Epithelial cell of proximal tubule (primary cell): ENCODE measurements at regions not wholly inside any gene's neighbourhood (a gene's known extent, or its start where the extent isn't known, plus 50 kb on each side); places are given as distances from the start of the nearest gene placed in this dataset.
"Not testable (repeated sequence)": the region's sequence is repeated elsewhere in the genome, so short reads cannot be mapped to it uniquely, and the experiment has no call there.

ENCODE experiments used
- DNase-seq: peaks from one replicate; pipeline ENCODE4 v3.0.0-alpha.2; 2011; ENCODE audit warnings: low read depth
- H3K4me3 ChIP-seq: 2 replicates; pipeline ENCODE4 v1.5.1; 2011; ENCODE audit warnings: low read depth, mild to moderate bottlenecking, low read length
- CTCF ChIP-seq: conservative IDR thresholded peaks from 2 replicates; pipeline ENCODE4 v1.5.1; 2012; ENCODE audit warnings: low read depth, mild to moderate bottlenecking, low read length

DNA sequence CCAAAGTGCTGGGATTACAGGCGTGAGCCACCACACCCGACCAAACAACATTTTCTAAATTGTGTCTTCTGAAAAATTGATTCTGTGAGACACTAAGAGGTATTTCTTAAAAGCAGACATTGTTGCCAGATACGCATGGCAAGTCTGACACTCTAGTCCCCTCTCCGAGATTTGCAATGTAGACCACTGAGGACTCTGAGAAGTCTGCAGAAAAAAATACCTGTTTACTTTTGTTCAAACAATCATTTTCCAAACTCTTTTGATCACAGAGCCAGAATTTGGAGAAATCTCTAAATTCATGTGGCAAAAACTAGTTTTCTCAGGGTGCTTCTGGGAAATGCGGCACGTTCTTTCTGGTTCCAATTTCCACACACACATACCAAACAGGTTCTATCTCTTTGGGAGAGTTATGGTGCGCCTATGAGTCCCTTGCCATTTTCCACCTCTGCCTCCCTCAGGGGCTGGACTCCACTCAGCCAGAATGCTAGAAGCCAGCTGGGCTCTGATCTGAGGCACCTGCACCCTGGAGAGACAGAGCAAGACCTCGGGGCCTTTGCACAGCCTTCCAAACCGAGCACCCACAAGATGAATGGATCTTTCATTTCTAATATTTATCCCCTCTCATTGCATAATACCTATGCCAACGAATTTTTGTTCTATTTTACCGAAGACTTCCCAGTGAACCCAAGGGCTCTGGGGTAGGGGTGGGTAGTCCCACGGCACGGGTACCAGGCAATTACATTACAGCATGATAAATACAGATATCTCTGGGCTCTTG, 152.7 kb downstream of the MYCN start:
- TF ChIP-seq CTCF = no peak
- DNase-seq = no peak
- H3K4me3 ChIP-seq = no peak overlapping the region

DNA sequence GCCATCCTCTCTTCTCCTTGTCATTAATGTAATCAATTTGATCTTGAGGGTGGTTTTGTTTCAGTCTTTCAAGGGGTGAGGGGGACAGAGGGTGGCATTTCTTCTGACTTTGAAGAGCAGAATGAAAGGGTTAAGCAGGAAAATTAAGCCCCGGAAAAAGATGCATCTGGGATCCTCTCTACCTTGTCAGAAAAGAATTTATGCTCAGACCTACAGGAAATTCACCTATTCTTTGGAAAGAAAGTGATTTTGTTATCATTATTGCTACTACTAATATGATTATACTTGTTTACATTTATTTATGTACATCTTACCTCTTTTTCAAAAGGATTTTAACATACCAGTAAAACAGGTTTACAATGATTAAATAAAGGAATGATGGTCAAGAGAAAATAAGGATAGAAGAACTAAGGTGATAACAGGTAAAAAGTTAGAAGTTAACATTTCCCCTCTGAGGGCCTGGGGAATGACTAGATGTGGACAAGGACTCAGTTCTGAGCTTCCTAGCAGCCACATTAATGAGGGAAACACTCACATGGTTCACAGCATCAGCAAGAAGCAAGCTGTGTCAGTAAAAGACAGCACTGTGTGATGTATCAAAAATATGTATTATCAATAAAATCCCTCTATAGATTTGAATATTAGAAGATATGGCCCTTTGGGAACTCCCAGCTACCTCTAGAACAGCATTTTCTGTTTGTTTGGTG, 151.4 kb downstream of the MYCN start:
- DNase-seq = no peak
- no peak overlapping the region for H3K4me3 ChIP-seq
- no peak for TF ChIP-seq CTCF

- DNase-seq = no peak
- no peak for TF ChIP-seq CTCF
- no peak overlapping the region for H3K4me3 ChIP-seq
Observed at GRCh38 chr2:16090650-16091575, 150.6 kb downstream of the MYCN start.

DNA sequence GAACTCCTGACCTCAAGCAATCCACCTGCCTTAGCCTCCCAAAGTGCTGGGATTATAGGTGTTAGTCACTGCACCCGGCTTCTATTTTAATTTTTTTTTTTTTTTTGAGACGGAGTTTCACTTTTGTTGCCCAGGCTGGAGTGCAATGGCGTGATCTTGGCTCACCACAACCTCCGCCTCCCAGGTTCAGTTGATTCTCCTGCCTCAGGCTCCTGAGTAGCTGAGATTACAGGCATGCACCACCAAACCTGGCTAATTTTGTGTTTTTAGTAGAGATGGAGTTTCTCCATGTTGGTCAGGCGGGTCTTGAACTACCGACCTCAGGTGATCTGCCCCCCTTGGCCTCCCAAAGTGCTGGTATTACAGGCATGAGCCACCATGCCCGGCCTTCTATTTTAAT, 149.1 kb downstream of the MYCN start:
- H3K4me3 ChIP-seq, DNase-seq: not testable (repeated sequence)

DNA sequence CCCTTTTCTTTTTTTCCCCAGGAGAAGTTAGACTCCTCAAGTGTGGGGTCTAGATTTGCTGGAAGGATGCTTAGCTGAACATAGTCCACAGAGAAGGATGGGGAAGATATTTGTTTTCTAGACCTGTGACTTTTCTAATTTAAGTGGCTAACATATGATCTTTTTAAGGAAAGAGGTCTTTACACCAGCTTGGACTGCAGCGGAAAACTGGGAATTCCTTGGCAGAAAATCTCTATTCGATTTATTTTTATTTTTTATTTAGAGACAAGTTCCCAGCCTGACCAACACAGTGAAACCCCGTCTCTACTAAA, 148.4 kb downstream of the MYCN start:
- no peak overlapping the region for H3K4me3 ChIP-seq
- DNase-seq = no peak
- TF ChIP-seq CTCF = no peak

DNA sequence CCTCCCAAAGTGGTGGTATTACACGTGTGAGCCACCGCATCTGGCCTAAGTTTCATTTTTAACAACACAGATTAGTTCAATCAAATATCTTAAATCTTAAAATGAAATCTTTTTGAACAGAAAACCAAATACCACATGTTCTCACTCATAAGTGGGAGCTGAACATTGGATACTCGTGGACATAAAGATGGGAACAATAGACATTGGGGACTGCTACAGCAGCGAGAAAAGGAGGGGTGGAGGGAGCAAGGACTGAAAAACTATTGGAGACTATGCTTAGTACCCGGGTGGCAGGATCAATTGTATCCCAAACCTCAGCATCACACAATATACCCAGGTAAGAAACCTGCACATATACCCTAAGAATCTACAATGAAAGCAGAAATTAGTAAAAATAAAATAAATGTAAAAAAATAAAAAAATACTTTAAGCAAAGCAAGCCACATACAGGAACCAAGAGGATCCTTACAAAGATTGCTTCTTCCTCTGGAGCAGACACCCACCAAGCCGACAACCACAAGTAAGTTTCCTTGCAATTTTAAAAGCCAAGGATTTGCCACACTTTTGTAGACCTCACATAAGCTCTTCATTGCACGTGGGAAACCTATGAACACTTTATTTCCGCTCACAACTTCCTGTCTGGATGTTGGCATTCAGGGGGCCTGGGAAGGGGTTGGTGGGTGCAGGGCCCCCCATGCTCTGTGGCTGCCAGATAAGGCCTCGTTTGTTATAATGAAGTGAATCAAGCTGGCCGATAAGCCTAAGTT, 147.9 kb downstream of the MYCN start:
- TF ChIP-seq CTCF = no peak
- no peak for DNase-seq
- no peak overlapping the region for H3K4me3 ChIP-seq

- DNase-seq, H3K4me3 ChIP-seq: not testable (repeated sequence)
Observed at GRCh38 chr2:16086136-16086535, 145.8 kb downstream of the MYCN start.
